NCI-H748 treated with DMSO at 0.1 percent for 48 hours (cell line): ENCODE measurements at regions not wholly inside any gene's neighbourhood (a gene's known extent, or its start where the extent isn't known, plus 50 kb on each side); places are given as distances from the start of the nearest gene placed in this dataset.

Source experiments
- DNase-seq: peaks from one replicate; lab custom pipeline; 2025; lab: John Stamatoyannopoulos, UW

DNA sequence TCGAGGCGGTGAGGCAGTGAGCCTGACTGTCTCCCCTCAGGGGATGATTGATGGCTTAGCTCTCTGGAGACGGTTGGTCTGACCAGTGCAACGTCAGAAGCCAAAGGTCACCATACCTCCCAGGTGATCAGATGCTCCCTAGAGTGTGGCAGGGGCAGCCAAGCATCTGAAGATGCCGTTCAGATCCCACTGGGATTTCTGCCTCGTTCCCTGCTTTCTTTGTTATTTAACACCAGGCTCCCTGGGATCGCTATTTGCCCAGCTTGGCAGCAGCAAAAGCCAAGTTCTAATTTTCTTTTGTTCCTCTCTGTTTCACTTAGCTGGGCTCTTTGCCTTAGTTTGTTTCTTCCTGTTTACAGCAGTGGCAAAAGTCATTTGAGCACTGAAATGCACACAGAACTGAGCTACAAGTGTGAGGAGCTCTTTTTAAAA, 53.5 kb upstream of the SVIL start:
- peak; percentile 25 for DNase-seq

GRCh38 chr10:29687421-29688164, 52.8 kb upstream of the SVIL start:
- DNase-seq = no peak

GRCh38 chr10:29685506-29685905, 50.7 kb upstream of the SVIL start:
- no peak for DNase-seq
